IMR-90 (cell line): ENCODE measurements at regions not wholly inside any gene's neighbourhood (a gene's known extent, or its start where the extent isn't known, plus 50 kb on each side); places are given as distances from the start of the nearest gene placed in this dataset.

Experiments
- ATAC-seq: fragments of 200-7000 bp; cut with Tn5 transposase; 2 replicates; pipeline ENCODE4 v1.9.1; 2020; ENCODE audit warnings: low read depth, mild to moderate bottlenecking, moderate library complexity
- BruUV-seq: library from RNA; stranded (reverse); fragments of 400-500 nt; replicated peaks from 2 replicates; lab custom pipeline; 2021; lab: Mats Ljungman, UMichigan
- CTCF ChIA-PET: fragments of 300-600 bp; formaldehyde crosslinking; extraction: SDS; loops from one replicate; lab custom pipeline; 2021; ENCODE audit warnings: antibody characterized with exemption; lab: Yijun Ruan, JAX
- POLR2A ChIA-PET: fragments of 300-600 bp; sonication (Branson Sonifier 250); formaldehyde crosslinking; loops from one replicate; lab custom pipeline; 2022; ENCODE audit warnings: antibody characterized with exemption; ENCODE audit not compliant: unreplicated experiment; lab: Charles Lee
- DNase-seq: peaks from one replicate; pipeline ENCODE4 v3.0.0; 2013
- H2AFZ ChIP-seq: replicated peaks from 2 replicates; pipeline ENCODE3; 2013; ENCODE audit warnings: low read length, mild to moderate bottlenecking; ENCODE audit not compliant: poor library complexity
- H2AK5ac ChIP-seq: 2 replicates; pipeline ENCODE4 v1.6.1; 2013; ENCODE audit warnings: low read depth, low read length, inconsistent platforms
- H2AK9ac ChIP-seq: replicated peaks from 2 replicates; pipeline ENCODE3; 2013; ENCODE audit warnings: mild to moderate bottlenecking, low read depth, low read length, moderate library complexity; ENCODE audit not compliant: poor library complexity
- H2BK120ac ChIP-seq: 2 replicates; pipeline ENCODE4 v1.6.1; 2013; ENCODE audit warnings: low read depth, low read length, inconsistent platforms
- H2BK15ac ChIP-seq: 3 replicates; pipeline ENCODE4 v1.6.1; 2013; ENCODE audit warnings: low read depth, low read length, inconsistent platforms
- H2BK20ac ChIP-seq: 2 replicates; pipeline ENCODE4 v1.6.1; 2013; ENCODE audit warnings: low read depth, mild to moderate bottlenecking, inconsistent platforms, low read length, moderate library complexity
- H2BK5ac ChIP-seq: 2 replicates; pipeline ENCODE4 v1.6.1; 2013; ENCODE audit warnings: mild to moderate bottlenecking, low read depth, low read length, inconsistent platforms; ENCODE audit not compliant: poor library complexity, severe bottlenecking
- H3K14ac ChIP-seq: replicated peaks from 2 replicates; pipeline ENCODE4 v1.6.1; 2013; ENCODE audit warnings: low read depth, low read length, inconsistent platforms
- H3K18ac ChIP-seq: 2 replicates; pipeline ENCODE4 v1.6.1; 2013; ENCODE audit warnings: low read depth, low read length, control low read depth
- H3K23ac ChIP-seq: 2 replicates; pipeline ENCODE4 v1.6.1; 2013; ENCODE audit warnings: low read depth, low read length, inconsistent platforms
- H3K27ac ChIP-seq: 2 replicates; pipeline ENCODE4 v1.5.1; 2013; ENCODE audit warnings: mild to moderate bottlenecking, control low read depth, low read length; ENCODE audit not compliant: insufficient read depth
- H3K27me3 ChIP-seq: 2 replicates; pipeline ENCODE4 v1.6.1; 2013; ENCODE audit warnings: low read length; ENCODE audit not compliant: control insufficient read depth, insufficient read depth
- H3K36me3 ChIP-seq: 2 replicates; pipeline ENCODE4 v1.6.1; 2013; ENCODE audit warnings: low read length, mixed read lengths; ENCODE audit not compliant: control insufficient read depth, insufficient read depth
- H3K4ac ChIP-seq: 2 replicates; pipeline ENCODE4 v1.6.1; 2013; ENCODE audit warnings: low read depth, low read length, inconsistent platforms
- H3K4me1 ChIP-seq: 2 replicates; pipeline ENCODE4 v1.6.1; 2013; ENCODE audit warnings: low read length, mixed read lengths; ENCODE audit not compliant: control insufficient read depth, insufficient read depth
- H3K4me2 ChIP-seq: 2 replicates; pipeline ENCODE4 v1.6.1; 2013; ENCODE audit warnings: low read depth, mild to moderate bottlenecking, control low read depth, low read length, moderate library complexity
- H3K4me3 ChIP-seq: 2 replicates; pipeline ENCODE4 v1.5.1; 2013; ENCODE audit warnings: low read depth, mild to moderate bottlenecking, control low read depth, low read length, moderate library complexity; ENCODE audit not compliant: insufficient read depth
- H3K56ac ChIP-seq: 2 replicates; pipeline ENCODE4 v1.6.1; 2013; ENCODE audit warnings: low read length, inconsistent platforms; ENCODE audit not compliant: insufficient read depth; ENCODE audit errors: extremely low read depth
- H3K79me1 ChIP-seq, 2 experiments: 2 replicates each; pipeline ENCODE4 v1.6.1; 2013; ENCODE audit warnings: low read length in 2 of 2, inconsistent platforms in 1 of 2, low read depth in 1 of 2
- H3K9ac ChIP-seq: 2 replicates; pipeline ENCODE4 v1.6.1; 2013; ENCODE audit warnings: low read depth, low read length, control low read depth
- H3K9me1 ChIP-seq: 2 replicates; pipeline ENCODE4 v1.6.1; 2013; ENCODE audit warnings: low read length, inconsistent platforms; ENCODE audit not compliant: insufficient read depth
- H3K9me3 ChIP-seq: 2 replicates; pipeline ENCODE4 v1.6.1; 2013; ENCODE audit warnings: low read length; ENCODE audit not compliant: control insufficient read depth, insufficient read depth
- H4K20me1 ChIP-seq: 2 replicates; pipeline ENCODE4 v1.6.1; 2013; ENCODE audit warnings: low read length, inconsistent platforms; ENCODE audit not compliant: insufficient read depth
- H4K5ac ChIP-seq: 2 replicates; pipeline ENCODE4 v1.6.1; 2013; ENCODE audit warnings: mild to moderate bottlenecking, low read depth, low read length, control low read depth
- H4K8ac ChIP-seq, 2 experiments: 2 replicates each; pipeline ENCODE4 v1.6.1; 2013; ENCODE audit warnings: low read depth in 2 of 2, low read length in 2 of 2, control low read depth in 1 of 2, inconsistent platforms in 1 of 2
- H4K91ac ChIP-seq: 2 replicates; pipeline ENCODE4 v1.6.1; 2013; ENCODE audit warnings: low read depth, low read length, inconsistent platforms; ENCODE audit not compliant: insufficient read depth
- MAFK ChIP-seq: IDR thresholded peaks from 2 replicates; pipeline ENCODE4 v1.6.1; 2012; ENCODE audit warnings: low read depth, low read length, improper control_type of control experiment
- NFE2L2 ChIP-seq: fragments of 150-350 bp; IDR thresholded peaks from 2 replicates; pipeline ENCODE4 v1.6.1; 2016; ENCODE audit warnings: low read depth, mild to moderate bottlenecking, low read length
- WGBS, 2 experiments: methylation state at CpG; one replicate each; pipeline versions ENCODE4 v1.1.5 to v1.1.7; 2013; ENCODE audit warnings: missing lambda C conversion rate in 2 of 2; ENCODE audit not compliant: insufficient read length in 1 of 2; ENCODE audit errors: extremely low coverage in 2 of 2; 5-methylcytosine and 5-hydroxymethylcytosine counted together
- dilution Hi-C: fragments of 300-500 bp; cut with HindIII; formaldehyde crosslinking; loops from one replicate; pipeline ENCODE4 v1.14.3; 2018; ENCODE audit warnings: low sequenced_read_pairs; ENCODE audit not compliant: unreplicated experiment
- in situ Hi-C: fragments of 300-500 bp; cut with MboI; formaldehyde crosslinking; loops from 3 replicates; pipeline ENCODE4 v1.14.3; 2019; ENCODE audit warnings: low sequenced_read_pairs, inconsistent platforms, mixed read lengths
- intact Hi-C: fragments of 100-400 bp; cut with micrococcal nuclease; formaldehyde crosslinking; loops from 2 replicates; pipeline ENCODE4 v1.10.0; 2022

DNA sequence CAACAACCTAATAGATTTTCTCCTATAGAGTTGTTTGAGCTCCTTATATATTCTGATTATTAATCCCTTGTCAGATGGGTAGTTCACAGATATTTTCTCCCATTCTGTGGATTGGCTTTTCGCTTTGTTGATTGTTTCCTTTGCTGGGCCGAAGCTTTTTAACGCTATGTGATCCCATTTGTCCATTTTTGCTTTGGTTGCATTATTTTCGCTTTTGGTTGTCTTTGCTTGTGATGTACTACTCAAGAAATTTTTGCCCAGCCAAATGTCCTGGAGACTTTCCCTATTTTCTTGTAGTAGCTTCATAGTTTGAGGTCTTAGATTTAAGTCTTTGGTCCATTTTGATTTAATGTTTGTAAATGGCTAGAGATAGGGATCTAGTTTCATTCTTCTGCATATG is 258.4 kb upstream of the FAR2 start:
- Histone ChIP-seq H2AK5ac (no peak overlapping the region), H3K14ac (no peak overlapping the region), H3K27me3 (no peaks in the 10 kb centered on the region), H3K4ac (no peak overlapping the region), H2BK120ac (no peak overlapping the region), H2AK9ac (no peak overlapping the region), H3K56ac (no peak overlapping the region), H3K27ac (no peak overlapping the region), H3K36me3 (no peaks in the 10 kb centered on the region), H4K20me1 (no peaks in the 10 kb centered on the region), H2AFZ (no peak overlapping the region), H4K5ac (no peak overlapping the region), H3K18ac (no peak overlapping the region), H3K4me3 (no peak overlapping the region), H2BK5ac (no peak overlapping the region), H3K9me3 (no peaks in the 10 kb centered on the region), H3K9ac (no peak overlapping the region), H2BK20ac (no peak overlapping the region), H4K91ac (no peak overlapping the region), H4K8ac (no peak overlapping the region), H3K4me2 (no peak overlapping the region), H3K79me1 (no peaks in the 10 kb centered on the region), H3K4me1 (peaks cover 2% of the 10 kb centered on the region; the same call in 1 of the 2 replicates), H3K9me1 (no peaks in the 10 kb centered on the region), H2BK15ac (no peak overlapping the region), H3K23ac (no peak overlapping the region)
- dilution Hi-C loops (no loop called here), intact Hi-C loops (no loop called here), in situ Hi-C loops (no loop called here)
- DNase-seq (no peak), ATAC-seq (no peak)
- CTCF ChIA-PET = no interaction called here
- TF ChIP-seq MAFK (peak; percentile 71), NFE2L2 (no peak)
- BruUV-seq = no TSS peak
- WGBS, 2 experiments = 81% methylated on average over 4 of the region's 4 CpGs; no CpG with 5 or more reads in 1 of the 2 experiments
- POLR2A ChIA-PET = no interaction called here
